HCT116 (cell line): ENCODE measurements at regions not wholly inside any gene's neighbourhood (a gene's known extent, or its start where the extent isn't known, plus 50 kb on each side); places are given as distances from the start of the nearest gene placed in this dataset.

Experiments used
- ATAC-seq: fragments of 200-7000 bp; cut with Tn5 transposase; 2 replicates; pipeline ENCODE4 v1.9.1; 2020; ENCODE audit warnings: mild to moderate bottlenecking, moderate library complexity
- BruUV-seq: library from RNA; stranded (reverse); fragments of 400-500 nt; replicated peaks from 2 replicates; lab custom pipeline; 2021; lab: Mats Ljungman, UMichigan
- CTCF ChIA-PET: fragments of 300-600 bp; sonication (Branson Sonifier 250); formaldehyde crosslinking; loops from one replicate; lab custom pipeline; 2021; ENCODE audit warnings: antibody characterized with exemption; lab: Charles Lee
- POLR2A ChIA-PET: fragments of 300-600, 350-600 bp; sonication (Branson Sonifier 250); formaldehyde crosslinking; loops from one replicate; lab custom pipeline; 2021; ENCODE audit warnings: antibody characterized with exemption; lab: Charles Lee
- RAD21 ChIA-PET, 2 experiments: fragments of 300-600 bp; sonication (Branson Sonifier 250); formaldehyde crosslinking; loops; one replicate each; lab custom pipeline; 2023; ENCODE audit warnings: low total read pairs in 2 of 2; ENCODE audit not compliant: uncharacterized antibody in 2 of 2, unreplicated experiment in 2 of 2, low non-redundant PET in 1 of 2; lab: Charles Lee
- DNase-seq: peaks from one replicate; pipeline ENCODE4 v3.0.0-alpha.2; 2010; ENCODE audit warnings: low read depth, low spot score
- H2AFZ ChIP-seq: fragments of 200-600 bp; shearing (Covaris generic), sonication (generic); 2 replicates; pipeline ENCODE4 v1.6.1; 2017; ENCODE audit warnings: low read depth, mixed run types, mixed read lengths, antibody characterized with exemption, low read length; ENCODE audit not compliant: poor library complexity, severe bottlenecking
- H3K27ac ChIP-seq: 2 replicates; pipeline ENCODE4 v1.5.1; 2012; ENCODE audit warnings: low read depth, low read length
- H3K27me3 ChIP-seq: fragments of 200-600 bp; sonication (generic); 2 replicates; pipeline ENCODE4 v1.6.1; 2016; ENCODE audit warnings: mixed run types, low read length, mixed read lengths; ENCODE audit not compliant: insufficient read depth
- H3K36me3 ChIP-seq, 2 experiments: fragments of 200-500 bp in 1 of 2; fragments of 200-600 bp in 1 of 2; sonication (Bioruptor generic) in 1 of 2; sonication (generic) in 1 of 2; 2 replicates each; pipeline versions ENCODE4 v1.5.1 to v1.6.1; 2014 to 2016; ENCODE audit warnings: low read length in 2 of 2, inconsistent platforms in 1 of 2, mixed read lengths in 1 of 2, mixed run types in 1 of 2; ENCODE audit not compliant: insufficient read depth in 2 of 2, control insufficient read depth in 1 of 2
- H3K4me1 ChIP-seq, 2 experiments: fragments of 200-600 bp in 1 of 2; sonication (generic) in 1 of 2; 2 replicates each; pipeline versions ENCODE4 v1.5.1 to v1.6.1; 2012 to 2017; ENCODE audit warnings: low read length in 2 of 2, inconsistent platforms in 1 of 2, mild to moderate bottlenecking in 1 of 2, mixed read lengths in 1 of 2, mixed run types in 1 of 2, moderate library complexity in 1 of 2; ENCODE audit not compliant: insufficient read depth in 2 of 2, control insufficient read depth in 1 of 2
- H3K4me2 ChIP-seq: fragments of 200-600 bp; sonication (generic); 2 replicates; pipeline ENCODE4 v1.6.1; 2017; ENCODE audit warnings: mixed run types, low read length, mixed read lengths
- H3K4me3 ChIP-seq, 2 experiments: fragments of 200-600 bp in 1 of 2; sonication (generic) in 1 of 2; replicated peaks in 1 of 2; 2 replicates each; pipeline ENCODE4 v1.5.1; 2011 to 2016; ENCODE audit warnings: low read length in 2 of 2, control low read depth in 1 of 2, low read depth in 1 of 2, mild to moderate bottlenecking in 1 of 2, mixed read lengths in 1 of 2, mixed run types in 1 of 2
- H3K79me2 ChIP-seq: fragments of 200-600 bp; sonication (generic); 2 replicates; pipeline ENCODE4 v1.6.1; 2017; ENCODE audit warnings: mild to moderate bottlenecking, mixed run types, low read length, moderate library complexity, mixed read lengths; ENCODE audit not compliant: insufficient read depth
- H3K9ac ChIP-seq: fragments of 200-600 bp; sonication (generic); 2 replicates; pipeline ENCODE4 v1.6.1; 2016; ENCODE audit warnings: low read length, mixed read lengths
- H3K9me2 ChIP-seq: fragments of 200-600 bp; sonication (generic), shearing (Covaris generic); 2 replicates; pipeline ENCODE4 v1.6.1; 2017; ENCODE audit warnings: mixed run types, mild to moderate bottlenecking, moderate library complexity; ENCODE audit not compliant: insufficient read depth
- H3K9me3 ChIP-seq, 2 experiments: fragments of 200-500 bp in 1 of 2; fragments of 200-600 bp in 1 of 2; sonication (Bioruptor generic) in 1 of 2; sonication (generic) in 1 of 2; 2 replicates each; pipeline ENCODE4 v1.6.1; 2014 to 2017; ENCODE audit warnings: low read length in 2 of 2, mixed read lengths in 2 of 2, inconsistent platforms in 1 of 2, low read depth in 1 of 2, mild to moderate bottlenecking in 1 of 2, mixed run types in 1 of 2, moderate library complexity in 1 of 2; ENCODE audit not compliant: control insufficient read depth in 1 of 2, insufficient read depth in 1 of 2
- H4K20me1 ChIP-seq: fragments of 200-600 bp; sonication (generic), shearing (Covaris generic); 2 replicates; pipeline ENCODE4 v1.6.1; 2017; ENCODE audit warnings: mixed run types, mild to moderate bottlenecking, moderate library complexity; ENCODE audit not compliant: insufficient read depth
- CTCF ChIP-seq, 3 experiments: fragments of 200-600 bp in 1 of 3; sonication (generic) in 1 of 3; IDR thresholded peaks in 2 of 3; conservative IDR thresholded peaks in 1 of 3; 2 replicates each; pipeline ENCODE4 v1.5.1; 2012 to 2017; ENCODE audit warnings: low read depth in 2 of 3, low read length in 2 of 3, antibody characterized with exemption in 1 of 3, borderline replicate concordance in 1 of 3, control low read depth in 1 of 3, mild to moderate bottlenecking in 1 of 3, mixed read lengths in 1 of 3, mixed run types in 1 of 3, moderate library complexity in 1 of 3; ENCODE audit not compliant: insufficient read depth in 1 of 3
- EGR1 ChIP-seq: IDR thresholded peaks from 2 replicates; pipeline ENCODE4 v1.6.1; 2012; ENCODE audit warnings: low read depth
- EZH2 ChIP-seq: fragments of 200-600 bp; sonication (generic); IDR thresholded peaks from 2 replicates; pipeline ENCODE4 v1.6.1; 2017; ENCODE audit warnings: antibody characterized with exemption, mixed run types
- POLR2AphosphoS5 ChIP-seq: IDR thresholded peaks from 2 replicates; pipeline ENCODE4 v1.6.1; 2011; ENCODE audit warnings: mild to moderate bottlenecking, low read depth, low read length, moderate library complexity
- SIN3A ChIP-seq: IDR thresholded peaks from 2 replicates; pipeline ENCODE4 v1.6.1; 2012; ENCODE audit warnings: low read depth
- SP1 ChIP-seq: IDR thresholded peaks from 2 replicates; pipeline ENCODE4 v1.6.1; 2012; ENCODE audit warnings: low read depth
- intact Hi-C: fragments of 100-400 bp; cut with micrococcal nuclease; formaldehyde crosslinking; loops from 2 replicates; pipeline ENCODE4 v1.10.0; 2022
- TF ChIP-seq, protein P1 (sequence below): IDR thresholded peaks from 2 replicates; pipeline ENCODE4 v1.6.1; 2012

DNA sequence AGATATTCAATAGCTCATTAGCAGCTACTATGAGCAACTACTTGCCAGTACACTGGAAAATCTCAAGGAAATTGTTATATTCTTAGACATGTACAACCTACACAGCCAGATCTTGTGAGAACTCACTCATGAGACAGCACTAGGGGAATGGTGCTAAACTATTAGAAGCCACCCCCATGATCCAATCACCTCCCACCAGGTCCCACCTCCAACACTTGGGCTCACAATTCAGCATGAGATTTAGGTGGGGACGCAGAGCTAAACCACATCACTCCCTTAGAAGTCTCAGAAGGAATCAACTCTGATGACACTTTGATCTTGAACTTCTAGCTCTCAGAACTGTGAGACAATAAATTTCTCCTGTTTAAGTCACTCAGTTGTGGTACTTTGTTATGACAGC, 418.3 kb upstream of the SPHKAP start:
- TF ChIP-seq EZH2, result no peak
- intact Hi-C loops, result no loop called here
- POLR2A ChIA-PET, result no interaction called here

DNA sequence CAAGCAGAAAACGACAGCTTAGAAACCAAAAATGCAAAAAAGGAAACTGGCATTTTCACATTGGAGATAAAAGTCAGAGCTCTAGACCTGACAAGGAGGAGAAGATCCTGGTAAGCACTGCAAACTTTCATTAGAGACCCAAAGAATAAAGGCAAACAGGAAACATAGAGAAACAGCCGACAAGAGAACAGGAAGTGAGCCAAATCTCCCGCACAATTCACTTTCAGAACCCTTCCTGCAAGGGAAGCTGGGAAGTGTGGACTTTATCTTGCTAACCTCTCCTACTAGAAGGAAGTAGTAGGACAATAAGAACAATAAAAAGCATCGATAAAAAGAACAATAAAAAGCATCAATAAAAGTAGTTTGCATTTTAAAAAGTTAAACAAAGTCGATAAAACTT, 417.8 kb upstream of the SPHKAP start:
- Histone ChIP-seq H2AFZ (no peak overlapping the region), H3K36me3 (no peaks in the 10 kb centered on the region)
- CTCF ChIA-PET, result no interaction called here

More for the DNA sequence above, 418.3 kb upstream of the SPHKAP start:
- no peak overlapping the region for H3K9ac ChIP-seq
- BruUV-seq, result no TSS peak
- H3K4me1 ChIP-seq, result no peaks in the 10 kb centered on the region
- H3K9me3 ChIP-seq, result no peaks in the 10 kb centered on the region
- CTCF ChIA-PET, result no interaction called here
- RAD21 ChIA-PET, result no interaction called here
- ATAC-seq (no peak), DNase-seq (no peak)
- H3K79me2 ChIP-seq, result no peaks in the 10 kb centered on the region
- H3K4me2 ChIP-seq, result no peak overlapping the region
- H3K9me2 ChIP-seq, result no peaks in the 10 kb centered on the region
- H3K27me3 ChIP-seq, result no peaks in the 10 kb centered on the region
- H3K36me3 ChIP-seq, result no peaks in the 10 kb centered on the region
- H2AFZ ChIP-seq, result no peak overlapping the region
- no peaks in the 10 kb centered on the region for H4K20me1 ChIP-seq
- no peak overlapping the region for H3K27ac ChIP-seq
- H3K4me3 ChIP-seq, result no peak overlapping the region

DNA sequence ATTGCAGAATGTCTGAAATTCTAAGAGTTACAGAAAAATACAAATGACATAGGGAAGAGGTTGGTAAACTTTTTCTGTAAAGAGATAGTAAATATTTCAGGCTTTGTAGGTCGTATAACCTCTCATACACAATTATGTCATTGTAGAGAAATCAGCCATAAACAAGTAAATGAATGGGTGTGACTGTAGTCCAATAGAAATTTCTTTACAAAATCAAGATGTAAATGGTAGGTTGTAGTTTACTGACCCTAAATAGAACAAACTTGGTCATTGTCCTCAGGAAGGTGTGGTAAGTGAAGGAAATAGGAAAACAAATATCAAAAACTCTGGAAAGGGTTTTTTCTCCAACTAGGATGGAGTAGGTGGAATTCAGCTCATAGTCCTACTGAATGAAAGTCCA, 415.5 kb upstream of the SPHKAP start:
- H3K79me2 ChIP-seq, result no peaks in the 10 kb centered on the region
- no TSS peak for BruUV-seq
- no peak overlapping the region for H3K9ac ChIP-seq
- H3K36me3 ChIP-seq, result no peaks in the 10 kb centered on the region
- H3K4me2 ChIP-seq, result no peak overlapping the region
- no peak for DNase-seq
- intact Hi-C loops, result no loop called here
- H3K9me2 ChIP-seq, result no peaks in the 10 kb centered on the region
- no peak overlapping the region for H3K27ac ChIP-seq
- H3K27me3 ChIP-seq, result no peaks in the 10 kb centered on the region
- H2AFZ ChIP-seq, result no peak overlapping the region
- ChIA-PET POLR2A (no interaction called here), CTCF (no interaction called here), RAD21 (no interaction called here)
- H3K4me3 ChIP-seq, result no peak overlapping the region
- TF ChIP-seq POLR2AphosphoS5 (no peak), CTCF (IDR thresholded peaks at IDR 0.05 in 2 of 3, conservative IDR thresholded peaks at IDR 0.05 in 1 of 3; ENCODE audit: borderline replicate concordance in 1 of 3, insufficient read depth in 1 of 3, low read depth in 2 of 3, low read length in 2 of 3) (no peak)
- TF ChIP-seq, protein P1, sequence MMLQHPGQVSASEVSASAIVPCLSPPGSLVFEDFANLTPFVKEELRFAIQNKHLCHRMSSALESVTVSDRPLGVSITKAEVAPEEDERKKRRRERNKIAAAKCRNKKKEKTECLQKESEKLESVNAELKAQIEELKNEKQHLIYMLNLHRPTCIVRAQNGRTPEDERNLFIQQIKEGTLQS, result no peak
- no peak for ATAC-seq
- no peaks in the 10 kb centered on the region for H3K4me1 ChIP-seq
- H3K9me3 ChIP-seq, result no peaks in the 10 kb centered on the region
- no peaks in the 10 kb centered on the region for H4K20me1 ChIP-seq

More for the DNA sequence above, 417.8 kb upstream of the SPHKAP start:
- DNase-seq (no peak), ATAC-seq (no peak)
- Histone ChIP-seq H3K79me2 (no peaks in the 10 kb centered on the region), H3K27me3 (no peaks in the 10 kb centered on the region), H3K4me2 (no peak overlapping the region), H3K27ac (no peak overlapping the region), H3K4me3 (no peak overlapping the region), H4K20me1 (no peaks in the 10 kb centered on the region), H3K9ac (no peak overlapping the region), H3K9me2 (no peaks in the 10 kb centered on the region), H3K9me3 (no peaks in the 10 kb centered on the region), H3K4me1 (no peaks in the 10 kb centered on the region)
- TF ChIP-seq SP1, result no peak
- TF ChIP-seq SIN3A, result no peak
- no peak for TF ChIP-seq EGR1
- no peak for TF ChIP-seq POLR2AphosphoS5
- ChIA-PET RAD21 (no interaction called here), POLR2A (no interaction called here)
- intact Hi-C loops, result no loop called here
- BruUV-seq, result no TSS peak
